Trophoblast cell (in vitro differentiated cells and primary cell): ENCODE measurements at regions not wholly inside any gene's neighbourhood (a gene's known extent, or its start where the extent isn't known, plus 50 kb on each side); places are given as distances from the start of the nearest gene placed in this dataset.

Experiments
- DNase-seq, 2 donors: peaks; one replicate each; pipeline ENCODE4 v3.0.0-alpha.2; 2016
- H2AFZ ChIP-seq: 2 replicates; pipeline ENCODE4 v1.6.1; 2013; ENCODE audit warnings: low read length, moderate library complexity, mild to moderate bottlenecking; ENCODE audit not compliant: insufficient read depth, poor library complexity
- H2AK5ac ChIP-seq: 2 replicates; pipeline ENCODE4 v1.6.1; 2013; ENCODE audit warnings: mild to moderate bottlenecking, low read length
- H2BK120ac ChIP-seq: 2 replicates; pipeline ENCODE4 v1.6.1; 2013; ENCODE audit warnings: low read length, mild to moderate bottlenecking, moderate library complexity; ENCODE audit not compliant: insufficient read depth, poor library complexity
- H2BK12ac ChIP-seq: 2 replicates; pipeline ENCODE4 v1.6.1; 2013; ENCODE audit warnings: mild to moderate bottlenecking, low read length, moderate library complexity
- H2BK5ac ChIP-seq: 2 replicates; pipeline ENCODE4 v1.6.1; 2013; ENCODE audit warnings: low read length, low read depth, moderate library complexity, mild to moderate bottlenecking; ENCODE audit not compliant: poor library complexity
- H3K14ac ChIP-seq: 2 replicates; pipeline ENCODE4 v1.6.1; 2013; ENCODE audit warnings: mild to moderate bottlenecking, low read length
- H3K18ac ChIP-seq: 2 replicates; pipeline ENCODE4 v1.6.1; 2013; ENCODE audit warnings: mild to moderate bottlenecking, low read length
- H3K23ac ChIP-seq: 2 replicates; pipeline ENCODE4 v1.6.1; 2013; ENCODE audit warnings: low read length
- H3K27ac ChIP-seq: 2 replicates; pipeline ENCODE4 v1.5.1; 2013; ENCODE audit warnings: low read depth, mild to moderate bottlenecking, inconsistent platforms, low read length, moderate library complexity
- H3K27me3 ChIP-seq: 2 replicates; pipeline ENCODE4 v1.6.1; 2013; ENCODE audit warnings: inconsistent platforms, mild to moderate bottlenecking, low read length, moderate library complexity; ENCODE audit not compliant: insufficient read depth
- H3K36me3 ChIP-seq, 2 experiments: 1 replicate in 1 of 2; 2 replicates in 1 of 2; pipeline ENCODE4 v1.6.1; 2013; ENCODE audit warnings: low read length in 2 of 2, mild to moderate bottlenecking in 2 of 2, moderate library complexity in 1 of 2; ENCODE audit not compliant: insufficient read depth in 2 of 2, control insufficient read depth in 1 of 2
- H3K4ac ChIP-seq: 2 replicates; pipeline ENCODE4 v1.6.1; 2013; ENCODE audit warnings: low read depth, mild to moderate bottlenecking, low read length, moderate library complexity
- H3K4me1 ChIP-seq, 2 experiments: 1 replicate in 1 of 2; 2 replicates in 1 of 2; pipeline ENCODE4 v1.6.1; 2013; ENCODE audit warnings: low read length in 2 of 2, mild to moderate bottlenecking in 2 of 2, moderate library complexity in 1 of 2; ENCODE audit not compliant: insufficient read depth in 2 of 2, control insufficient read depth in 1 of 2
- H3K4me2 ChIP-seq: 2 replicates; pipeline ENCODE4 v1.6.1; 2013; ENCODE audit warnings: inconsistent platforms, mild to moderate bottlenecking, low read length, moderate library complexity
- H3K4me3 ChIP-seq: 2 replicates; pipeline ENCODE4 v1.5.1; 2013; ENCODE audit warnings: mild to moderate bottlenecking, low read depth, low read length, inconsistent platforms
- H3K79me1 ChIP-seq: one replicate; pipeline ENCODE4 v1.6.1; 2013; ENCODE audit warnings: low read length
- H3K79me2 ChIP-seq: 2 replicates; pipeline ENCODE4 v1.6.1; 2013; ENCODE audit warnings: low read length, mild to moderate bottlenecking; ENCODE audit not compliant: control insufficient read depth, insufficient read depth, poor library complexity
- H3K9ac ChIP-seq: 2 replicates; pipeline ENCODE4 v1.6.1; 2013; ENCODE audit warnings: mild to moderate bottlenecking, low read length
- H3K9me3 ChIP-seq: 2 replicates; pipeline ENCODE4 v1.6.1; 2013; ENCODE audit warnings: low read depth, mild to moderate bottlenecking, control low read depth, inconsistent platforms, low read length; ENCODE audit not compliant: insufficient read depth
- H4K12ac ChIP-seq: 2 replicates; pipeline ENCODE4 v1.6.1; 2013; ENCODE audit warnings: low read depth, mild to moderate bottlenecking, low read length, moderate library complexity
- H4K8ac ChIP-seq: 2 replicates; pipeline ENCODE4 v1.6.1; 2013; ENCODE audit warnings: low read depth, mild to moderate bottlenecking, low read length, moderate library complexity
- H4K91ac ChIP-seq: one replicate; pipeline ENCODE4 v1.6.1; 2013; ENCODE audit warnings: low read depth, mild to moderate bottlenecking, low read length, moderate library complexity
- WGBS: extraction: QIAGEN DNeasy Blood & Tissue Kit; methylation state at CpG from one replicate; pipeline ENCODE4 v1.1.7; 2013; ENCODE audit warnings: missing lambda C conversion rate; ENCODE audit not compliant: insufficient read length, insufficient coverage; ENCODE audit errors: extremely low coverage; 5-methylcytosine and 5-hydroxymethylcytosine counted together

DNA sequence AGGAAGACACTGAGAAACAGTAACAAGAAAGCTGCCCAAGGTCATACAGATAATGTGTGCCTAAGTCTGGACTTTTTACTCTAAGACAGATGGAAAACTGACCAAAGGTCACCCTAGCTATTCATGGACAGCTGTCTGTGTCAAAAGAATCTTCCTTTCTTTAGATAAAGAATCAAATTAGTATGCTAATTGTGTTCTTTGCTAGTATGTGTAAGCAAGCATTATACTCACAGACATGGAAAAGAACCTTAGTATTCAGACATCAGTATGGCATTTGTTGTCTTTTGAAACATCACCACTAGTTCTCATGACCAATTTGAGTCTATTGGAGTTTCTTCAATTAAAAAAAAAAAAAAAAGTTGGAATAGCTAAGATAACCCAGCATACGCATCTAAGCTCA is 91.8 kb upstream of the SOX2 start:
- H4K91ac ChIP-seq: no peak overlapping the region
- no peak overlapping the region for H3K27ac ChIP-seq
- no peaks in the 10 kb centered on the region for H3K36me3 ChIP-seq
- no peak overlapping the region for H3K18ac ChIP-seq
- no peaks in the 10 kb centered on the region for H3K79me1 ChIP-seq
- no peak overlapping the region for H2AK5ac ChIP-seq
- no peak overlapping the region for H2AFZ ChIP-seq
- H3K9me3 ChIP-seq: no peaks in the 10 kb centered on the region
- H4K8ac ChIP-seq: no peak overlapping the region
- H3K9ac ChIP-seq: no peak overlapping the region
- H2BK120ac ChIP-seq: no peak overlapping the region
- H2BK5ac ChIP-seq: no peak overlapping the region
- H3K14ac ChIP-seq: no peak overlapping the region
- H2BK12ac ChIP-seq: no peak overlapping the region
- H3K4me3 ChIP-seq: no peak overlapping the region
- H3K23ac ChIP-seq: no peak overlapping the region
- no peak overlapping the region for H4K12ac ChIP-seq
- no peaks in the 10 kb centered on the region for H3K4me1 ChIP-seq
- no peaks in the 10 kb centered on the region for H3K27me3 ChIP-seq
- H3K4me2 ChIP-seq: no peak overlapping the region
- H3K4ac ChIP-seq: no peak overlapping the region
- WGBS: no CpG with 5 or more reads among the region's 1 CpG
- H3K79me2 ChIP-seq: no peaks in the 10 kb centered on the region
- DNase-seq: no peak

DNA sequence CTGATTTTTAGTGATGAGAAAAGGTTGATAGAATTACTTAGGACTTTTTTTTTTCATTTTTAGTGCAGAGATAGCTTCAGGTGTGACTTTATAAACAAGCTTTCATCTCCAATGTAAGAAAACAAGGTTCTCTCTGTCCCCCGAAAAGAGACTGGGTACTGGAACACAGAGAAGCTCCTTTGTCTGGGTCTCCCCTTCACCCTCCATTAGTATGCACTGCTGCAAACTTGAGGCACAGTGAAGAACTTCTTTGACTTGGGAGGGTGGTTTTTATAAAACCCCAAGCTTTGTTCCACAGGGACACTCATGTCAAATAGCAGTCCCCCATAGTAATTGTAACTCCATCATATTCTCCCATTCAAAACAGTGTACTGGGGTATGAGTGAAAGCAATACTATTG is 93.5 kb upstream of the SOX2 start:
- no peak for DNase-seq
- H2BK12ac ChIP-seq: no peak overlapping the region
- no CpG with 5 or more reads among the region's 1 CpG for WGBS
- no peak overlapping the region for H3K18ac ChIP-seq
- no peak overlapping the region for H3K23ac ChIP-seq
- no peaks in the 10 kb centered on the region for H3K27me3 ChIP-seq
- H2BK5ac ChIP-seq: no peak overlapping the region
- H3K27ac ChIP-seq: no peak overlapping the region
- H3K9me3 ChIP-seq: no peaks in the 10 kb centered on the region
- H3K9ac ChIP-seq: no peak overlapping the region
- no peak overlapping the region for H2AFZ ChIP-seq
- no peak overlapping the region for H4K8ac ChIP-seq
- no peaks in the 10 kb centered on the region for H3K79me2 ChIP-seq
- H3K4me1 ChIP-seq: no peaks in the 10 kb centered on the region
- H3K14ac ChIP-seq: no peak overlapping the region
- H3K36me3 ChIP-seq: no peaks in the 10 kb centered on the region
- H3K79me1 ChIP-seq: no peaks in the 10 kb centered on the region
- H3K4me2 ChIP-seq: no peak overlapping the region
- no peak overlapping the region for H2BK120ac ChIP-seq
- H3K4me3 ChIP-seq: no peak overlapping the region
- H3K4ac ChIP-seq: no peak overlapping the region
- no peak overlapping the region for H2AK5ac ChIP-seq
- no peak overlapping the region for H4K12ac ChIP-seq
- H4K91ac ChIP-seq: no peak overlapping the region

DNA sequence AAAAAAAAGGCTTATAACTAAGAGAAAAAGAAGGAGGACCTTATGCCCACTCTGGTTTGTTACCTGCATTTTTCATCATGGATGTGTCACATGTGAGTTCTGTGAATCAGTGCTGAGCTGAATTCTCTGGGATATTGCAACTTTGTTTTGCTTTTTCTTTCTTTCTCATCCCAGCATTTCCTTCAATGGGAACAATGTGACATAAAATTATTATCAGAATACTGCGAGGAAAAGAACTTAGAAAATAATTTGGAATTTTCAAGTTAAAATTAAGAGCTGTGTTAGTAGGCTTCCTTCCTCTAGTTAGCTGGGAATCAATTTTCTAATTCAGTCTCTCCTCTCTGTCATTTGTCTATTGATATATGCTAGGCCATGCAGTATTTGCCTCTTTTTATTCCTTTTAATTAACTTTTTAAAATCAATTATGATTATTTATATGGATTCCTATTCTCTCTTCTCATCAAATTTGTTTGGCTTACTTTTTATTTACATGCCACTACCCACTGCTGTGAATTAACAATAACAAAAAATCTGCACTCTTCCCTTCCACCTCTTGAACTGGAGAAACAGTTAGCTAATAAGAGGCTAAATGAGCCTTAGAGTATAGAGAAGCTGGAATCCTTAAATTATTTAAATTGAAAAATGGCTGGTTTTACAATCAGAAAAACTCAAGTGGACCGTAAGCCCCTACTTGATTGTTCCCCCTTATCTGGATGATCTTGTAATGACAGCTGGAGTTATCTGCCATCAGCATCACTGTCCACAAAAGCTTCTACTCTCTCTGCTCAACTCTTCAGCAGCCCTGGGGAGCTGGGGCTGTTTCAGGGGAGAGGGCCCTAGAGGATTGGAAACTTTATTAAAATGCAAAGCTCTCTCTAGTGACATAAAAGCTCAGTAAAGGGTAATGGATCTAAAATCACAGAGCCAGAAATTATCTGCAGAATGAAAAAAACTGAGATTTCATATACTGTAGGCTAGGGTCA is 95.3 kb upstream of the SOX2 start:
- no CpG with 5 or more reads among the region's 2 CpGs for WGBS
- no peaks in the 10 kb centered on the region for H3K4me1 ChIP-seq

DNA sequence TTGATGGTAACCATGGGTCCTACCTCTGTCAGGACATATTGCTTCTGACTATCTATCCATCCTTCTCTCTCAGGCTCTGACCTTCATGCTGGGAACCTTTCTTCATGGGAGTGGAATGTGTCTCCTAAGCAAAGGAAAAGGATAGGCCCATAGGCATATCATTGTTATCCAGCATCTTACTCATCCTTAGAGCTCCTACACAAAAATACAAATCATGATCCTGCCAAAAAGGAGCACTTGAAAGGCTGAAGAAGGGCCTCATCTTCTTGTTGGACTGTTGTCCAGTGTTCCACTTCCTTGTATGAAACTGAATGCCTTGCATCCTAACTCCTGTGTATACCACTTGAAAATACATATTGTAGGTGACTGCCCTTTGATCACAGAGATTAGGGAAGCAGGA is 96.1 kb upstream of the SOX2 start:
- H2BK5ac ChIP-seq: no peak overlapping the region
- H3K23ac ChIP-seq: no peak overlapping the region
- no peak overlapping the region for H3K9ac ChIP-seq
- H4K91ac ChIP-seq: no peak overlapping the region
- no peak overlapping the region for H3K4ac ChIP-seq
- H3K4me3 ChIP-seq: no peak overlapping the region
- H3K27me3 ChIP-seq: no peaks in the 10 kb centered on the region
- no peak overlapping the region for H3K27ac ChIP-seq
- H2AK5ac ChIP-seq: no peak overlapping the region
- H2BK12ac ChIP-seq: no peak overlapping the region
- H3K18ac ChIP-seq: no peak overlapping the region
- H2BK120ac ChIP-seq: no peak overlapping the region
- DNase-seq: no peak
- no peak overlapping the region for H3K4me2 ChIP-seq
- H3K4me1 ChIP-seq: no peaks in the 10 kb centered on the region
- no peak overlapping the region for H2AFZ ChIP-seq
- no peak overlapping the region for H3K14ac ChIP-seq
- no peaks in the 10 kb centered on the region for H3K79me2 ChIP-seq
- H4K12ac ChIP-seq: no peak overlapping the region
- H3K9me3 ChIP-seq: no peaks in the 10 kb centered on the region
- no peaks in the 10 kb centered on the region for H3K36me3 ChIP-seq
- H3K79me1 ChIP-seq: no peaks in the 10 kb centered on the region
- H4K8ac ChIP-seq: no peak overlapping the region

More for the DNA sequence above, 95.3 kb upstream of the SOX2 start:
- no peak overlapping the region for H2AFZ ChIP-seq
- DNase-seq: no peak
- H3K18ac ChIP-seq: no peak overlapping the region
- H3K9ac ChIP-seq: no peak overlapping the region
- no peak overlapping the region for H3K4me3 ChIP-seq
- no peak overlapping the region for H4K8ac ChIP-seq
- H4K12ac ChIP-seq: no peak overlapping the region
- no peak overlapping the region for H3K14ac ChIP-seq
- H3K36me3 ChIP-seq: no peaks in the 10 kb centered on the region
- H3K4me2 ChIP-seq: no peak overlapping the region
- no peak overlapping the region for H3K27ac ChIP-seq
- no peak overlapping the region for H2BK12ac ChIP-seq
- H3K27me3 ChIP-seq: no peaks in the 10 kb centered on the region
- H3K79me1 ChIP-seq: no peaks in the 10 kb centered on the region
- H4K91ac ChIP-seq: no peak overlapping the region
- no peak overlapping the region for H2AK5ac ChIP-seq
- H3K79me2 ChIP-seq: no peaks in the 10 kb centered on the region
- H3K4ac ChIP-seq: no peak overlapping the region
- no peak overlapping the region for H2BK5ac ChIP-seq
- no peaks in the 10 kb centered on the region for H3K9me3 ChIP-seq
- no peak overlapping the region for H2BK120ac ChIP-seq
- no peak overlapping the region for H3K23ac ChIP-seq
